IMR-90 (cell line): ENCODE measurements at regions not wholly inside any gene's neighbourhood (a gene's known extent, or its start where the extent isn't known, plus 50 kb on each side); places are given as distances from the start of the nearest gene placed in this dataset.

ENCODE experiments used
- ATAC-seq: fragments of 200-7000 bp; cut with Tn5 transposase; 2 replicates; pipeline ENCODE4 v1.9.1; 2020; ENCODE audit warnings: low read depth, mild to moderate bottlenecking, moderate library complexity
- BruUV-seq: library from RNA; stranded (reverse); fragments of 400-500 nt; replicated peaks from 2 replicates; lab custom pipeline; 2021; lab: Mats Ljungman, UMichigan
- CTCF ChIA-PET: fragments of 300-600 bp; formaldehyde crosslinking; extraction: SDS; loops from one replicate; lab custom pipeline; 2021; ENCODE audit warnings: antibody characterized with exemption; lab: Yijun Ruan, JAX
- POLR2A ChIA-PET: fragments of 300-600 bp; sonication (Branson Sonifier 250); formaldehyde crosslinking; loops from one replicate; lab custom pipeline; 2022; ENCODE audit warnings: antibody characterized with exemption; ENCODE audit not compliant: unreplicated experiment; lab: Charles Lee
- DNase-seq: peaks from one replicate; pipeline ENCODE4 v3.0.0; 2013
- H2AFZ ChIP-seq: replicated peaks from 2 replicates; pipeline ENCODE3; 2013; ENCODE audit warnings: low read length, mild to moderate bottlenecking; ENCODE audit not compliant: poor library complexity
- H2AK5ac ChIP-seq: 2 replicates; pipeline ENCODE4 v1.6.1; 2013; ENCODE audit warnings: low read depth, low read length, inconsistent platforms
- H2AK9ac ChIP-seq: replicated peaks from 2 replicates; pipeline ENCODE3; 2013; ENCODE audit warnings: mild to moderate bottlenecking, low read depth, low read length, moderate library complexity; ENCODE audit not compliant: poor library complexity
- H2BK120ac ChIP-seq: 2 replicates; pipeline ENCODE4 v1.6.1; 2013; ENCODE audit warnings: low read depth, low read length, inconsistent platforms
- H2BK15ac ChIP-seq: 3 replicates; pipeline ENCODE4 v1.6.1; 2013; ENCODE audit warnings: low read depth, low read length, inconsistent platforms
- H2BK20ac ChIP-seq: 2 replicates; pipeline ENCODE4 v1.6.1; 2013; ENCODE audit warnings: low read depth, mild to moderate bottlenecking, inconsistent platforms, low read length, moderate library complexity
- H2BK5ac ChIP-seq: 2 replicates; pipeline ENCODE4 v1.6.1; 2013; ENCODE audit warnings: mild to moderate bottlenecking, low read depth, low read length, inconsistent platforms; ENCODE audit not compliant: poor library complexity, severe bottlenecking
- H3K14ac ChIP-seq: replicated peaks from 2 replicates; pipeline ENCODE4 v1.6.1; 2013; ENCODE audit warnings: low read depth, low read length, inconsistent platforms
- H3K18ac ChIP-seq: 2 replicates; pipeline ENCODE4 v1.6.1; 2013; ENCODE audit warnings: low read depth, low read length, control low read depth
- H3K23ac ChIP-seq: 2 replicates; pipeline ENCODE4 v1.6.1; 2013; ENCODE audit warnings: low read depth, low read length, inconsistent platforms
- H3K27ac ChIP-seq: 2 replicates; pipeline ENCODE4 v1.5.1; 2013; ENCODE audit warnings: mild to moderate bottlenecking, control low read depth, low read length; ENCODE audit not compliant: insufficient read depth
- H3K27me3 ChIP-seq: 2 replicates; pipeline ENCODE4 v1.6.1; 2013; ENCODE audit warnings: low read length; ENCODE audit not compliant: control insufficient read depth, insufficient read depth
- H3K36me3 ChIP-seq: 2 replicates; pipeline ENCODE4 v1.6.1; 2013; ENCODE audit warnings: low read length, mixed read lengths; ENCODE audit not compliant: control insufficient read depth, insufficient read depth
- H3K4ac ChIP-seq: 2 replicates; pipeline ENCODE4 v1.6.1; 2013; ENCODE audit warnings: low read depth, low read length, inconsistent platforms
- H3K4me1 ChIP-seq: 2 replicates; pipeline ENCODE4 v1.6.1; 2013; ENCODE audit warnings: low read length, mixed read lengths; ENCODE audit not compliant: control insufficient read depth, insufficient read depth
- H3K4me2 ChIP-seq: 2 replicates; pipeline ENCODE4 v1.6.1; 2013; ENCODE audit warnings: low read depth, mild to moderate bottlenecking, control low read depth, low read length, moderate library complexity
- H3K4me3 ChIP-seq: 2 replicates; pipeline ENCODE4 v1.5.1; 2013; ENCODE audit warnings: low read depth, mild to moderate bottlenecking, control low read depth, low read length, moderate library complexity; ENCODE audit not compliant: insufficient read depth
- H3K56ac ChIP-seq: 2 replicates; pipeline ENCODE4 v1.6.1; 2013; ENCODE audit warnings: low read length, inconsistent platforms; ENCODE audit not compliant: insufficient read depth; ENCODE audit errors: extremely low read depth
- H3K79me1 ChIP-seq, 2 experiments: 2 replicates each; pipeline ENCODE4 v1.6.1; 2013; ENCODE audit warnings: low read length in 2 of 2, inconsistent platforms in 1 of 2, low read depth in 1 of 2
- H3K9ac ChIP-seq: 2 replicates; pipeline ENCODE4 v1.6.1; 2013; ENCODE audit warnings: low read depth, low read length, control low read depth
- H3K9me1 ChIP-seq: 2 replicates; pipeline ENCODE4 v1.6.1; 2013; ENCODE audit warnings: low read length, inconsistent platforms; ENCODE audit not compliant: insufficient read depth
- H3K9me3 ChIP-seq: 2 replicates; pipeline ENCODE4 v1.6.1; 2013; ENCODE audit warnings: low read length; ENCODE audit not compliant: control insufficient read depth, insufficient read depth
- H4K20me1 ChIP-seq: 2 replicates; pipeline ENCODE4 v1.6.1; 2013; ENCODE audit warnings: low read length, inconsistent platforms; ENCODE audit not compliant: insufficient read depth
- H4K5ac ChIP-seq: 2 replicates; pipeline ENCODE4 v1.6.1; 2013; ENCODE audit warnings: mild to moderate bottlenecking, low read depth, low read length, control low read depth
- H4K8ac ChIP-seq, 2 experiments: 2 replicates each; pipeline ENCODE4 v1.6.1; 2013; ENCODE audit warnings: low read depth in 2 of 2, low read length in 2 of 2, control low read depth in 1 of 2, inconsistent platforms in 1 of 2
- H4K91ac ChIP-seq: 2 replicates; pipeline ENCODE4 v1.6.1; 2013; ENCODE audit warnings: low read depth, low read length, inconsistent platforms; ENCODE audit not compliant: insufficient read depth
- CEBPB ChIP-seq: IDR thresholded peaks from 2 replicates; pipeline ENCODE4 v1.6.1; 2012; ENCODE audit warnings: low read depth, low read length, improper control_type of control experiment
- MAFK ChIP-seq: IDR thresholded peaks from 2 replicates; pipeline ENCODE4 v1.6.1; 2012; ENCODE audit warnings: low read depth, low read length, improper control_type of control experiment
- MXI1 ChIP-seq: IDR thresholded peaks from 2 replicates; pipeline ENCODE4 v1.6.1; 2012; ENCODE audit warnings: low read depth, mild to moderate bottlenecking, low read length, moderate library complexity, borderline replicate concordance
- NFE2L2 ChIP-seq: fragments of 150-350 bp; IDR thresholded peaks from 2 replicates; pipeline ENCODE4 v1.6.1; 2016; ENCODE audit warnings: low read depth, mild to moderate bottlenecking, low read length
- POLR2A ChIP-seq: IDR thresholded peaks from 2 replicates; pipeline ENCODE4 v1.6.1; 2012; ENCODE audit warnings: mild to moderate bottlenecking, low read depth, low read length
- RAD21 ChIP-seq: IDR thresholded peaks from 2 replicates; pipeline ENCODE4 v1.6.1; 2012; ENCODE audit warnings: low read length, improper control_type of control experiment
- RCOR1 ChIP-seq: IDR thresholded peaks from 2 replicates; pipeline ENCODE4 v1.6.1; 2012; ENCODE audit warnings: mild to moderate bottlenecking, low read length, improper control_type of control experiment; ENCODE audit not compliant: insufficient replicate concordance
- RFX5 ChIP-seq: IDR thresholded peaks from 2 replicates; pipeline ENCODE4 v1.8.0; 2012; ENCODE audit warnings: low read depth, mild to moderate bottlenecking, low read length, moderate library complexity
- SMC3 ChIP-seq: fragments of 150-350 bp; IDR thresholded peaks from 2 replicates; pipeline ENCODE4 v1.6.1; 2016; ENCODE audit warnings: low read depth, mild to moderate bottlenecking, antibody characterized with exemption, low read length, moderate library complexity
- WGBS, 2 experiments: methylation state at CpG; one replicate each; pipeline versions ENCODE4 v1.1.5 to v1.1.7; 2013; ENCODE audit warnings: missing lambda C conversion rate in 2 of 2; ENCODE audit not compliant: insufficient read length in 1 of 2; ENCODE audit errors: extremely low coverage in 2 of 2; 5-methylcytosine and 5-hydroxymethylcytosine counted together
- dilution Hi-C: fragments of 300-500 bp; cut with HindIII; formaldehyde crosslinking; loops from one replicate; pipeline ENCODE4 v1.14.3; 2018; ENCODE audit warnings: low sequenced_read_pairs; ENCODE audit not compliant: unreplicated experiment
- in situ Hi-C: fragments of 300-500 bp; cut with MboI; formaldehyde crosslinking; loops from 3 replicates; pipeline ENCODE4 v1.14.3; 2019; ENCODE audit warnings: low sequenced_read_pairs, inconsistent platforms, mixed read lengths
- intact Hi-C: fragments of 100-400 bp; cut with micrococcal nuclease; formaldehyde crosslinking; loops from 2 replicates; pipeline ENCODE4 v1.10.0; 2022
- TF ChIP-seq, protein P1 (sequence below): fragments of 150-350 bp; IDR thresholded peaks from 2 replicates; pipeline ENCODE4 v1.6.1; 2017; ENCODE audit warnings: mild to moderate bottlenecking, antibody characterized with exemption, low read length, low read depth

DNA sequence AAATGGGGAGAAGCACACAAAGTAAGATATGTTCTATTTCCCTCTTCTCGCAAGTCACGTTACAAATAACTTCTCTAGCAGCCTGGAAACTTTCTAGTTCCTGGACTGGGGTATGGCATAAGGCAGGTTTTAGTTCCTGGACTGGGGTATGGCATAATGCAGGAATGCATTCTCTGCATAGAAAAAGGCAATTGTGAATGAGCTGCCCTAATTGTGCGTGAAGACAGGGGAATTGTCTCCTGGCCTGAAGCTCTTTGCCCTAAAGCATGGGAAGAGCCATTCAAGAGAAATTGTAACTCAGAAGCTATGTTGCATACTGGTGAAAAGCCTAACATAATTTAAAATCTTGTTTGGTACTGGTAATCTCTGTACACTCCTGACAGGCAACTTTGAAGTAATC is 54.3 kb upstream of the CBLB start:
- no peaks in the 10 kb centered on the region for H3K79me1 ChIP-seq
- no peak overlapping the region for H3K4me2 ChIP-seq
- no peak for DNase-seq
- intact Hi-C loops = no loop called here
- POLR2A ChIA-PET = no interaction called here
- in situ Hi-C loops = no loop called here
- no peak overlapping the region for H4K91ac ChIP-seq
- no peak overlapping the region for H4K8ac ChIP-seq
- H4K20me1 ChIP-seq = no peaks in the 10 kb centered on the region
- H4K5ac ChIP-seq = no peak overlapping the region
- H3K36me3 ChIP-seq = no peaks in the 10 kb centered on the region
- H2BK120ac ChIP-seq = no peak overlapping the region
- no peak overlapping the region for H3K4ac ChIP-seq
- H3K23ac ChIP-seq = no peak overlapping the region
- no peak overlapping the region for H2AK5ac ChIP-seq
- 0 out of 2 replicates have a peak, but pooled peaks cover 2% of the 10 kb centered on the region for H3K9me3 ChIP-seq
- no peak overlapping the region for H3K9ac ChIP-seq
- H2BK5ac ChIP-seq = no peak overlapping the region
- no peaks in the 10 kb centered on the region for H3K4me1 ChIP-seq
- H2AFZ ChIP-seq = no peak overlapping the region
- no peak overlapping the region for H3K18ac ChIP-seq
- no peaks in the 10 kb centered on the region for H3K27me3 ChIP-seq
- H3K9me1 ChIP-seq = no peaks in the 10 kb centered on the region
- H2BK20ac ChIP-seq = no peak overlapping the region
- H3K27ac ChIP-seq = no peak overlapping the region
- H2AK9ac ChIP-seq = no peak overlapping the region
- 100% methylated on average over 1 of the region's 3 CpGs; no CpG with 5 or more reads in 1 of the 2 experiments for WGBS, 2 experiments
- H3K56ac ChIP-seq = no peak overlapping the region
- BruUV-seq = no TSS peak
- no peak for ATAC-seq
- CTCF ChIA-PET = no interaction called here
- no peak overlapping the region for H3K4me3 ChIP-seq
- no peak overlapping the region for H3K14ac ChIP-seq
- TF ChIP-seq RAD21 (no peak), POLR2A (no peak), MXI1 (no peak), MAFK (no peak), SMC3 (no peak), CEBPB (no peak), NFE2L2 (no peak), RFX5 (no peak), RCOR1 (no peak)
- TF ChIP-seq, protein P1, sequence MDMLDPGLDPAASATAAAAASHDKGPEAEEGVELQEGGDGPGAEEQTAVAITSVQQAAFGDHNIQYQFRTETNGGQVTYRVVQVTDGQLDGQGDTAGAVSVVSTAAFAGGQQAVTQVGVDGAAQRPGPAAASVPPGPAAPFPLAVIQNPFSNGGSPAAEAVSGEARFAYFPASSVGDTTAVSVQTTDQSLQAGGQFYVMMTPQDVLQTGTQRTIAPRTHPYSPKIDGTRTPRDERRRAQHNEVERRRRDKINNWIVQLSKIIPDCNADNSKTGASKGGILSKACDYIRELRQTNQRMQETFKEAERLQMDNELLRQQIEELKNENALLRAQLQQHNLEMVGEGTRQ = no peak
- H2BK15ac ChIP-seq = no peak overlapping the region
- dilution Hi-C loops = no loop called here
